OCI-LY1 (cell line): ENCODE measurements at regions not wholly inside any gene's neighbourhood (a gene's known extent, or its start where the extent isn't known, plus 50 kb on each side); places are given as distances from the start of the nearest gene placed in this dataset.

Source experiments
- H2AFZ ChIP-seq: fragments of 200-600 bp; sonication (generic), shearing (Covaris generic); 2 replicates; pipeline ENCODE4 v1.6.0; 2014; ENCODE audit warnings: antibody characterized with exemption, mild to moderate bottlenecking, low read length
- H3F3A ChIP-seq: fragments of 200-600 bp; sonication (generic), shearing (Covaris generic); 2 replicates; pipeline ENCODE4 v1.6.0; 2014; ENCODE audit warnings: mild to moderate bottlenecking, antibody characterized with exemption, low read length, moderate library complexity; ENCODE audit not compliant: insufficient read depth
- H3K27ac ChIP-seq: fragments of 200-600 bp; sonication (generic); 2 replicates; pipeline ENCODE4 v1.5.1; 2014; ENCODE audit warnings: low read length, mixed run types, mild to moderate bottlenecking, low read depth; ENCODE audit not compliant: poor library complexity, severe bottlenecking
- H3K27me3 ChIP-seq: fragments of 200-600 bp; sonication (generic); 2 replicates; pipeline ENCODE4 v1.6.0; 2014; ENCODE audit warnings: antibody characterized with exemption, mild to moderate bottlenecking, low read length, moderate library complexity; ENCODE audit not compliant: insufficient read depth
- H3K36me3 ChIP-seq: fragments of 200-600 bp; sonication (generic); 2 replicates; pipeline ENCODE4 v1.6.1; 2014; ENCODE audit warnings: mild to moderate bottlenecking, antibody characterized with exemption, low read length, moderate library complexity, mixed read lengths; ENCODE audit not compliant: insufficient read depth
- H3K4me1 ChIP-seq: fragments of 200-600 bp; sonication (generic); 2 replicates; pipeline ENCODE4 v1.5.1; 2014; ENCODE audit warnings: mild to moderate bottlenecking, low read length, moderate library complexity; ENCODE audit not compliant: insufficient read depth, severe bottlenecking
- H3K4me2 ChIP-seq: fragments of 200-600 bp; sonication (generic), shearing (Covaris generic); 2 replicates; pipeline ENCODE4 v1.6.1; 2014; ENCODE audit warnings: low read length
- H3K4me3 ChIP-seq: fragments of 200-600 bp; sonication (generic); 2 replicates; pipeline ENCODE4 v1.5.1; 2014; ENCODE audit warnings: low read length, low read depth, mild to moderate bottlenecking, mixed read lengths; ENCODE audit not compliant: poor library complexity, severe bottlenecking
- H3K79me2 ChIP-seq: fragments of 200-600 bp; shearing (Covaris generic); 2 replicates; pipeline ENCODE4 v1.6.1; 2016; ENCODE audit warnings: mixed run types, low read length, mixed read lengths; ENCODE audit not compliant: insufficient read depth
- H3K9ac ChIP-seq: fragments of 200-600 bp; sonication (generic), shearing (Covaris generic); 2 replicates; pipeline ENCODE4 v1.6.1; 2014; ENCODE audit warnings: mild to moderate bottlenecking, low read length, mixed read lengths
- H3K9me2 ChIP-seq: fragments of 200-600 bp; sonication (generic), shearing (Covaris generic); 2 replicates; pipeline ENCODE4 v1.6.1; 2014; ENCODE audit warnings: low read depth, mild to moderate bottlenecking, low read length, mixed read lengths
- H3K9me3 ChIP-seq: fragments of 200-600 bp; shearing (Covaris generic); 2 replicates; pipeline ENCODE4 v1.6.1; 2014; ENCODE audit warnings: low read length, mixed read lengths
- H4K20me1 ChIP-seq: fragments of 200-600 bp; sonication (generic), shearing (Covaris generic); 2 replicates; pipeline ENCODE4 v1.6.0; 2016; ENCODE audit warnings: mild to moderate bottlenecking, low read length; ENCODE audit not compliant: insufficient read depth
- EZH2 ChIP-seq: fragments of 200-600 bp; sonication (generic), shearing (Covaris generic); IDR thresholded peaks from 2 replicates; pipeline ENCODE4 v1.8.0; 2017; ENCODE audit warnings: borderline replicate concordance, mixed run types, mild to moderate bottlenecking, antibody characterized with exemption, low read length, moderate library complexity, mixed read lengths
- TF ChIP-seq, protein P1 (sequence below): fragments of 200-600 bp; sonication (generic), shearing (Covaris generic); IDR thresholded peaks from 2 replicates; pipeline ENCODE4 v1.5.1; 2017; ENCODE audit warnings: mild to moderate bottlenecking, antibody characterized with exemption, low read length, moderate library complexity, mixed read lengths

- no peak overlapping the region for H3K27ac ChIP-seq
- no peak overlapping the region for H2AFZ ChIP-seq
- TF ChIP-seq EZH2: no peak
- TF ChIP-seq, protein P1, sequence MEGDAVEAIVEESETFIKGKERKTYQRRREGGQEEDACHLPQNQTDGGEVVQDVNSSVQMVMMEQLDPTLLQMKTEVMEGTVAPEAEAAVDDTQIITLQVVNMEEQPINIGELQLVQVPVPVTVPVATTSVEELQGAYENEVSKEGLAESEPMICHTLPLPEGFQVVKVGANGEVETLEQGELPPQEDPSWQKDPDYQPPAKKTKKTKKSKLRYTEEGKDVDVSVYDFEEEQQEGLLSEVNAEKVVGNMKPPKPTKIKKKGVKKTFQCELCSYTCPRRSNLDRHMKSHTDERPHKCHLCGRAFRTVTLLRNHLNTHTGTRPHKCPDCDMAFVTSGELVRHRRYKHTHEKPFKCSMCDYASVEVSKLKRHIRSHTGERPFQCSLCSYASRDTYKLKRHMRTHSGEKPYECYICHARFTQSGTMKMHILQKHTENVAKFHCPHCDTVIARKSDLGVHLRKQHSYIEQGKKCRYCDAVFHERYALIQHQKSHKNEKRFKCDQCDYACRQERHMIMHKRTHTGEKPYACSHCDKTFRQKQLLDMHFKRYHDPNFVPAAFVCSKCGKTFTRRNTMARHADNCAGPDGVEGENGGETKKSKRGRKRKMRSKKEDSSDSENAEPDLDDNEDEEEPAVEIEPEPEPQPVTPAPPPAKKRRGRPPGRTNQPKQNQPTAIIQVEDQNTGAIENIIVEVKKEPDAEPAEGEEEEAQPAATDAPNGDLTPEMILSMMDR: no peak
These were observed 86.7 kb upstream of the C1QTNF7 start for GRCh38 chr4:15340902-15341732.

GRCh38 chr4:15341733-15342300 is 86.0 kb upstream of the C1QTNF7 start:
- TF ChIP-seq, protein P1: no peak
- TF ChIP-seq EZH2: no peak
- Histone ChIP-seq H2AFZ (no peak overlapping the region), H3K4me1 (no peaks in the 10 kb centered on the region), H3F3A (no peaks in the 10 kb centered on the region), H3K9me2 (no peaks in the 10 kb centered on the region), H3K4me3 (no peak overlapping the region), H4K20me1 (no peaks in the 10 kb centered on the region), H3K9me3 (no peaks in the 10 kb centered on the region), H3K36me3 (no peaks in the 10 kb centered on the region), H3K79me2 (no peaks in the 10 kb centered on the region), H3K9ac (no peak overlapping the region), H3K27ac (no peak overlapping the region), H3K27me3 (no peaks in the 10 kb centered on the region), H3K4me2 (no peak overlapping the region)

More at GRCh38 chr4:15340902-15341732, 86.7 kb upstream of the C1QTNF7 start:
- no peaks in the 10 kb centered on the region for H3F3A ChIP-seq
- H3K9me3 ChIP-seq: no peaks in the 10 kb centered on the region
- no peaks in the 10 kb centered on the region for H3K4me1 ChIP-seq
- H3K4me3 ChIP-seq: no peak overlapping the region
- H3K9ac ChIP-seq: no peak overlapping the region
- no peaks in the 10 kb centered on the region for H4K20me1 ChIP-seq
- H3K27me3 ChIP-seq: no peaks in the 10 kb centered on the region
- H3K4me2 ChIP-seq: no peak overlapping the region
- no peaks in the 10 kb centered on the region for H3K9me2 ChIP-seq
- no peaks in the 10 kb centered on the region for H3K79me2 ChIP-seq
- no peaks in the 10 kb centered on the region for H3K36me3 ChIP-seq

- no peak overlapping the region for H3K27ac ChIP-seq
These were observed 84.8 kb upstream of the C1QTNF7 start for GRCh38 chr4:15343000-15343399.

More at GRCh38 chr4:15343000-15343399, 84.8 kb upstream of the C1QTNF7 start:
- no peaks in the 10 kb centered on the region for H3K79me2 ChIP-seq
- no peak overlapping the region for H3K4me2 ChIP-seq
- H3K9me2 ChIP-seq: no peaks in the 10 kb centered on the region
- H3K27me3 ChIP-seq: no peaks in the 10 kb centered on the region
- H3K9me3 ChIP-seq: no peaks in the 10 kb centered on the region
- no peak overlapping the region for H3K4me3 ChIP-seq
- TF ChIP-seq, protein P1: no peak
- no peak for TF ChIP-seq EZH2
- no peaks in the 10 kb centered on the region for H4K20me1 ChIP-seq
- no peak overlapping the region for H2AFZ ChIP-seq
- H3K9ac ChIP-seq: no peak overlapping the region
- H3K4me1 ChIP-seq: no peaks in the 10 kb centered on the region
- no peaks in the 10 kb centered on the region for H3K36me3 ChIP-seq
- no peaks in the 10 kb centered on the region for H3F3A ChIP-seq
